ENCODE measurements at regions not wholly inside any gene's neighbourhood (a gene's known extent, or its start where the extent isn't known, plus 50 kb on each side); places are given as distances from the start of the nearest gene placed in this dataset.
A peak's percentile ranks its signal among the peaks of the same experiment; 100 is the strongest.

DNA sequence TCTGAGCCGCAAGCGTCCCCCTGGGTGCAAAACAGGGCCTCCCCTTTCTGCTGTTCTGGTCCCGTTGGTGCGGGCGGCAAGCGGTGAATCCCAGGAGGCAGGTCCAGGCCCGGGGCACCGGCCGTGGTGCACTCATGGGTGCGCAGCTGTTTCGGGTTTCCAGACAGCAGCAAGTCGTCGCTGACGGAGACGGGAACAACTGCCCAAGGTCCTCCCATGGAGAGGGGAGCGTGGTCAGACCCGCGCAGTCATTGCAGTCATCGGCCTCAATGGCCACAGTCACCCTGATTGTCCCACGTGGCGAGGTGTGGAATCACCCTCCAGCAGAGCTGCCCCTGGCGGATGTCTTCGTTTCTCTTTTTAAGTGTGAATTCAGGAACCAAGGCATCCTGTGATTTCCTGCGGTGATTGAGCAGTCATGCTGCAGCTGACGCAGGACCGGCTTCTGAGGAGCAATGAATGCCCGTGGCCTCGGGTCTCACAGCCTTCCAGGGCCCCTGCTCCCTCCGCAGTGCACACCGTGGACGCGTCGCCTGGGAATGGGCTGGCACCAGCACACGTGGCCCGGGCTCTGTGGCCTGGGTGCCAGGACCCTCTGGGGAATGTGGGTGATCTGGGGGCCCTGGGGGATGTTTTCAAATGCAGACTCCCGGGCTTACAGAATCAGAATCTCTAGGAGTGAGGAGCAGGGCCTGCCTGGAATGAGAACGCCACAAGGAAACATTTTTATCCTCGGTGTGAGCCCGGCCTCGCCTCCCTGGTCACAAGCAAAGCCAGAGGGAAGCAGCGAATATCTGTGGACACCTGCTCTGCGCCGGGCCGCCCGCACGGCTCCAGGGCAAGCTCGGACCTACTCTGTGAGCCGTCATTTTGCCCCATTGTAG, 244.2 kb upstream of the SALL3 start:
- intact Hi-C loops (cut with DNase I; ENCODE audit: low total_unique reads) = no loop called here
- no peaks in the 10 kb centered on the region for H3K36me3 ChIP-seq
- peak in 1 of 2 donors; percentile 39 for DNase-seq (ENCODE audit: low spot score in 2 of 2)
- H3K9me3 ChIP-seq = no peaks in the 10 kb centered on the region
- TF ChIP-seq POLR2A (IDR thresholded peaks at IDR 0.05) (no peak), POLR2AphosphoS5 (IDR thresholded peaks at IDR 0.05) (no peak)
- TF ChIP-seq, protein P1, sequence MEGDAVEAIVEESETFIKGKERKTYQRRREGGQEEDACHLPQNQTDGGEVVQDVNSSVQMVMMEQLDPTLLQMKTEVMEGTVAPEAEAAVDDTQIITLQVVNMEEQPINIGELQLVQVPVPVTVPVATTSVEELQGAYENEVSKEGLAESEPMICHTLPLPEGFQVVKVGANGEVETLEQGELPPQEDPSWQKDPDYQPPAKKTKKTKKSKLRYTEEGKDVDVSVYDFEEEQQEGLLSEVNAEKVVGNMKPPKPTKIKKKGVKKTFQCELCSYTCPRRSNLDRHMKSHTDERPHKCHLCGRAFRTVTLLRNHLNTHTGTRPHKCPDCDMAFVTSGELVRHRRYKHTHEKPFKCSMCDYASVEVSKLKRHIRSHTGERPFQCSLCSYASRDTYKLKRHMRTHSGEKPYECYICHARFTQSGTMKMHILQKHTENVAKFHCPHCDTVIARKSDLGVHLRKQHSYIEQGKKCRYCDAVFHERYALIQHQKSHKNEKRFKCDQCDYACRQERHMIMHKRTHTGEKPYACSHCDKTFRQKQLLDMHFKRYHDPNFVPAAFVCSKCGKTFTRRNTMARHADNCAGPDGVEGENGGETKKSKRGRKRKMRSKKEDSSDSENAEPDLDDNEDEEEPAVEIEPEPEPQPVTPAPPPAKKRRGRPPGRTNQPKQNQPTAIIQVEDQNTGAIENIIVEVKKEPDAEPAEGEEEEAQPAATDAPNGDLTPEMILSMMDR (IDR thresholded peaks at IDR 0.05) = no peak
- peaks cover 0 to 9% of the 10 kb centered on the region in 2 donors for H3K27me3 ChIP-seq
- H3K4me1 ChIP-seq = no peaks in the 10 kb centered on the region
- no peak overlapping the region for H3K4me3 ChIP-seq
- H3K27ac ChIP-seq = no peak overlapping the region

DNA sequence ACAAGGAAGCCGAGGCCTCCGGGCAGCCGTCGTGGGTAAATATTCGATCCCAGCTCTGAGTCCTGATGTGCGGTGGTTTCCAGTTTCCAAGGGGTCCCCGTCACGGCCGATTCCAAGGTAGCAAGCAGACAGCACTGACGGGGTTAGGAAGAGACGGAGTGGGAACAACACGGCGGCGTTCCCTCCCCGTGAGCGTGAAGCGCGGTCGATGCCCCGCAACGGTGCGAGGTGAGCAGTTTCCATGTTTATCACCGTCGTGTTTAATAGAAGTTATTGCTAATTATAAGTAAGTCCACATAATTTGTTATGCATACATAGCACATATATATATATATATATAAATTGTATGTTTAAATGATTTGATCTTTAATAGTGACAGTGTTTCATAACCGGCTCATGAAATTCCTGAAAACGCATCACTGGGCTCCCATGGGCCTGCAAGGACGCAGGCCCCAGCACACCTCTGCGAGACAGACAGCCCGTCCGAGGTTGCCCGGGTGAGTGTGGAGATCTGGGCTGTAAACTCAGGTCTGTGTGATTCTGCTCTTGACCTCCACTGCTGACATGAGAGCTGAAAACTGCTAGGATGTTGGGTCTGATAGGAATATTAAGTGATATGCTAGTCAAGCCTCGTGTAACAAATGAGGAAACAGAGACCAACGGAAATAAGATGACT, 243.5 kb upstream of the SALL3 start:
- DNase-seq (ENCODE audit: low spot score in 2 of 2) = peak in 1 of 2 donors; percentile 17
- intact Hi-C loops (cut with DNase I; ENCODE audit: low total_unique reads) = no loop called here

GRCh38 chr18:78737006-78737915, 242.4 kb upstream of the SALL3 start:
- Histone ChIP-seq H3K27ac (no peak overlapping the region), H3K9me3 (no peaks in the 10 kb centered on the region)
- DNase-seq (ENCODE audit: low spot score in 2 of 2) = peak; percentile 0 to 40

More for the DNA sequence above, 243.5 kb upstream of the SALL3 start:
- H3K27ac ChIP-seq = no peak overlapping the region
- H3K9me3 ChIP-seq = no peaks in the 10 kb centered on the region
- peaks cover 0 to 9% of the 10 kb centered on the region in 2 donors for H3K27me3 ChIP-seq
- H3K4me3 ChIP-seq = no peak overlapping the region
- H3K36me3 ChIP-seq = no peaks in the 10 kb centered on the region
- TF ChIP-seq POLR2AphosphoS5 (IDR thresholded peaks at IDR 0.05) (no peak), POLR2A (IDR thresholded peaks at IDR 0.05) (no peak)
- TF ChIP-seq, protein P1 (IDR thresholded peaks at IDR 0.05) = no peak
- H3K4me1 ChIP-seq = no peaks in the 10 kb centered on the region

DNA sequence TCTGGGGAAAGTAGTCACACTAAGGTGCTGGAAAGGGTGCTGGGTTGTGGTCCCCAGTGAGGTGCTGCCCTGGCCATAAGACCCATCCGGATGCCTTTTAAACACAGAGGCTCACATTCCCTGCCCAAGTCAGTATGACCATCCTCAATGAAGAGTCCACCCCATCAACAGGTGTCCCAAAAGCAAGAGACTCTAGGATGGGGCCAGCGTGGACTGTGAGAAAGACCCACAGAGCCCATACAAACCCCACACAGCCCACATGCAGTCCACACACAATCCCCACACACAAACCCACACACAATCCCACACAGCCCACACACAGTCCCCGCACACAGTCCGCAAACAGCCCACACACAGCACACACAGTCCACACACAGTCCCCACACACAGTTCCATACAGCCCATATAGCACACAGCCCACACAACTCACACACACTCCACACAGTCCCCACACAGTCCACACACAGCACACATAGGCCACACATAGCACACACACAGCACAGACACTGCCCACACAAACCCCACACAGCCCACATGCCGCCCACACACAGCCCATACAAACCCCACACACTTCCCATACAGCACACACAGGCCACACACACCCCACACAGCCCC, 241.4 kb upstream of the SALL3 start:
- Histone ChIP-seq H3K4me1 (no peaks in the 10 kb centered on the region), H3K36me3 (no peaks in the 10 kb centered on the region), H3K4me3 (no peak overlapping the region), H3K27me3 (peaks cover 0 to 1% of the 10 kb centered on the region in 2 donors), H3K9me3 (no peaks in the 10 kb centered on the region), H3K27ac (no peak overlapping the region)
- TF ChIP-seq POLR2AphosphoS5 (IDR thresholded peaks at IDR 0.05) (no peak), POLR2A (IDR thresholded peaks at IDR 0.05) (no peak)
- TF ChIP-seq, protein P1 (IDR thresholded peaks at IDR 0.05) = no peak
- DNase-seq (ENCODE audit: low spot score in 2 of 2) = peak; percentile 1 to 41
- intact Hi-C loops (cut with DNase I; ENCODE audit: low total_unique reads) = no loop called here

More at GRCh38 chr18:78737006-78737915, 242.4 kb upstream of the SALL3 start:
- intact Hi-C loops (cut with DNase I; ENCODE audit: low total_unique reads) = no loop called here
- Histone ChIP-seq H3K27me3 (peaks cover 0 to 4% of the 10 kb centered on the region in 2 donors), H3K36me3 (no peaks in the 10 kb centered on the region), H3K4me1 (no peaks in the 10 kb centered on the region), H3K4me3 (no peak overlapping the region)
- TF ChIP-seq, protein P1 (IDR thresholded peaks at IDR 0.05) = no peak
- TF ChIP-seq POLR2AphosphoS5 (IDR thresholded peaks at IDR 0.05) = no peak
- TF ChIP-seq POLR2A (IDR thresholded peaks at IDR 0.05) = no peak
